GM18867 (cell line): ENCODE measurements at regions not wholly inside any gene's neighbourhood (a gene's known extent, or its start where the extent isn't known, plus 50 kb on each side); places are given as distances from the start of the nearest gene placed in this dataset.
"Not testable (repeated sequence)": the region's sequence is repeated elsewhere in the genome, so short reads cannot be mapped to it uniquely, and the experiment has no call there.

Source experiments
- ATAC-seq: cut with Tn5 transposase; IDR thresholded peaks from one replicate; pipeline ENCODE4 v1.9.1; 2021; ENCODE audit warnings: mild to moderate bottlenecking, moderate library complexity; ENCODE audit not compliant: unreplicated experiment

- ATAC-seq: peak; percentile 61
Measured at GRCh38 chr5:108590799-108591198, 156.9 kb upstream of the FER start.

- ATAC-seq: no peak
Measured at GRCh38 chr5:108588323-108588722, 159.4 kb upstream of the FER start.

GRCh38 chr5:108587821-108588220, 159.9 kb upstream of the FER start:
- no peak for ATAC-seq

- ATAC-seq: no peak
Measured at GRCh38 chr5:108581026-108581425, 166.7 kb upstream of the FER start.

GRCh38 chr5:108579236-108579635, 168.5 kb upstream of the FER start:
- no peak for ATAC-seq

GRCh38 chr5:108578791-108579190, 168.9 kb upstream of the FER start:
- no peak for ATAC-seq

GRCh38 chr5:108567429-108567828, 180.3 kb upstream of the FER start:
- no peak for ATAC-seq

GRCh38 chr5:108564441-108564840, 182.5 kb upstream of the FBXL17 start:
- ATAC-seq: no peak

GRCh38 chr5:108562205-108562454, 180.2 kb upstream of the FBXL17 start:
- no peak for ATAC-seq

- ATAC-seq: no peak
Measured at GRCh38 chr5:108561416-108562204, 179.7 kb upstream of the FBXL17 start.

- ATAC-seq: no peak
Measured at GRCh38 chr5:108560581-108560980, 178.7 kb upstream of the FBXL17 start.

GRCh38 chr5:108560166-108560565, 178.3 kb upstream of the FBXL17 start:
- no peak for ATAC-seq

- not testable (repeated sequence) for ATAC-seq
Measured at GRCh38 chr5:108558840-108559239, 176.9 kb upstream of the FBXL17 start.

GRCh38 chr5:108558142-108558541, 176.2 kb upstream of the FBXL17 start:
- not testable (repeated sequence) for ATAC-seq

- no peak for ATAC-seq
Measured at GRCh38 chr5:108557686-108558085, 175.8 kb upstream of the FBXL17 start.

- ATAC-seq: no peak
Measured at GRCh38 chr5:108556441-108557145, 174.7 kb upstream of the FBXL17 start.

- ATAC-seq: no peak
Measured at GRCh38 chr5:108548684-108549596, 167.0 kb upstream of the FBXL17 start.

- ATAC-seq: no peak
Measured at GRCh38 chr5:108546939-108547338, 165.0 kb upstream of the FBXL17 start.

- no peak for ATAC-seq
Measured at GRCh38 chr5:108545301-108545700, 163.4 kb upstream of the FBXL17 start.

GRCh38 chr5:108543486-108543885, 161.6 kb upstream of the FBXL17 start:
- peak; percentile 85 for ATAC-seq

GRCh38 chr5:108541836-108542235, 159.9 kb upstream of the FBXL17 start:
- ATAC-seq: no peak

- no peak for ATAC-seq
Measured at GRCh38 chr5:108536321-108536720, 154.4 kb upstream of the FBXL17 start.
